Head of caudate nucleus (tissue), 42 donors: ENCODE measurements at regions not wholly inside any gene's neighbourhood (a gene's known extent, or its start where the extent isn't known, plus 50 kb on each side); places are given as distances from the start of the nearest gene placed in this dataset.

ENCODE experiments used
- DNase-seq, 42 donors: peaks; one replicate each; pipeline versions ENCODE4 v3.0.0 to v3.0.0-alpha.2; 2020 to 2021; ENCODE audit warnings: mixed read lengths in 7 of 42
- intact Hi-C: fragments of 100-400 bp; cut with DNase I; formaldehyde crosslinking; loops from one replicate; pipeline ENCODE4 v1.15.0; 2022

GRCh38 chr3:19093084-19093483, 55.2 kb upstream of the KCNH8 start:
- no peak for DNase-seq
- intact Hi-C loops, result no loop called here

DNA sequence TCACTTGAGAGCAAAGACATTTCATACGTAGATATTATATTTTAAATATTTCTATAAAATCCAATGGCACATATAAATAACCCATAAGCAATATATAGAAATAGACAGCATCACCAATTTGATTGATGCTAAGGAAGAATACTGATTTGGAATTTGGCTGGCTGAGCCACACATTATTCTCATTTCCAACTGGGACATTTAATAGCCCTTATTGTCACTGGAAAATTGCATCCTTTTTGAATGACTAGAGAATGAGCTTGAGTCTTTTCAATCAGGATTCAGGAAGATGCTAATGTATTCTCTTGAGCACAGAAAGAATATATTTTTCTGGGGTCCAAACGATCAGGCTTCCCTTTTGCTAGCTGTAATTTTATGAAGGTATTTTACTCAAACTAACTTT, 70.9 kb upstream of the KCNH8 start:
- intact Hi-C loops, result no loop called here
- no peak for DNase-seq

GRCh38 chr3:19075037-19075436, 73.3 kb upstream of the KCNH8 start:
- DNase-seq, result no peak
- intact Hi-C loops, result no loop called here

- intact Hi-C loops, result no loop called here
- DNase-seq, result no peak
Observed at GRCh38 chr3:19074257-19074900, 73.9 kb upstream of the KCNH8 start.

- no peak for DNase-seq
- intact Hi-C loops, result no loop called here
Observed at GRCh38 chr3:19073341-19074105, 74.8 kb upstream of the KCNH8 start.

- no peak for DNase-seq
- intact Hi-C loops, result no loop called here
Observed at GRCh38 chr3:19070325-19070724, 78.0 kb upstream of the KCNH8 start.

DNA sequence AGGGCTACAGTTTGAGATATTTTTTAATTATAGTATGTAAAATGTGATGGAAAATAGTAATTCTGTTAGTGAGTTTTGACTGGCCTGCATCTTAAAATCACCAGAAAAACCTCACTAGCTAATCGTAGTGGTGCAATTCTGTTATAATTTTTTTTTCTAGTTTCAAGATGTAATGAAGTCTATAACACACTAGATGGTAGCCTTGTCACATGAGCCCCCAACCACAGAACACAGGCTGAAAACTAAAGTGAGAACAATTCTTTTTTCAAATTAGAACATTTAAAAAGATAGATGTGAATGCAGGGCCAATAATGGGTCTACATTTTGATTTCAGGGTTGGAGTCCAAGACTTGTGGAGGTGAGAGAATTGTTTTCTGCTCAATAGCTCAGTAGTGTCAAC, 83.3 kb upstream of the KCNH8 start:
- intact Hi-C loops, result no loop called here
- DNase-seq, result peak in 10 of 42 donors; percentile 5 to 49 (median 17)

- no peak for DNase-seq
- intact Hi-C loops, result loop anchor here (5.0 kb wide), 1 partner anchor 803 kb away; no protein-coding TSS in a partner anchor
Observed at GRCh38 chr3:19063936-19064335, 84.4 kb upstream of the KCNH8 start.

DNA sequence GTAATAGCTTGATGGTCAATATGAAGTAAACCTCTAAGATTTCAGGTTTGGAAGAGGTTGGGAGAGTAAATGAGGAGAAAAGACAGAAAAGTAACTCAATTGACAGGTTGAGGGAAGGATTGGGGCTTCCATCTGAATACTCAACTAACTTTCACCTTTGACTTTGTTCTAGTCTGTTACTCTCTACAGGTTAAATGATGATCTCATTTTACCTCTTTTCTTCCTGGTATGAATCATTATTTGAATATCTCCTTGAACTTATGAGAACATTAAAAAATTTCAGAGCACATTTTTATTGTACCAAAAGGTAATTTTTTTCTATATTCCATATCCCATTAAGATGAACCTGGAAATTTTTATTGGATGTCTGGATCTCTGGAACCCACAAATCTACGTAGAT, 87.9 kb upstream of the KCNH8 start:
- no peak for DNase-seq
- intact Hi-C loops, result loop anchor here (5.0 kb wide), 1 partner anchor 807 kb away; no protein-coding TSS in a partner anchor

DNA sequence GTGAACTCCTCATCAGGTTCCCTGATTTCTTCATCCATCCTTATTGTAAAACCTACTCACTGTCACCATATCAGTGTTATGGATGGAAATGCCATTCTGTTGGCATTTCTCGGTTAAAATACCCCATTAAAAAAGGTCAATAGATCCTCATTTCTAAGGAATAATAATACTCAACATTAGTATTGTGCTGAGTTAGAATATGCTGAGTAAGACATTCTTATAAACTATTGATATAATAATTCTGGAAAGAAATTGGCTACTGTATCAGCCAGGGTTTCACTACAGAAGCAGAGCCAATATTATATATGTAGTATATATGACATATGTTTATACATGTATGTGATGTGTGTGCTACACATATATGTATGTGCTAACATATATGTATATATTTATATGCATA, 95.4 kb upstream of the KCNH8 start:
- no peak for DNase-seq
- intact Hi-C loops, result no loop called here

DNA sequence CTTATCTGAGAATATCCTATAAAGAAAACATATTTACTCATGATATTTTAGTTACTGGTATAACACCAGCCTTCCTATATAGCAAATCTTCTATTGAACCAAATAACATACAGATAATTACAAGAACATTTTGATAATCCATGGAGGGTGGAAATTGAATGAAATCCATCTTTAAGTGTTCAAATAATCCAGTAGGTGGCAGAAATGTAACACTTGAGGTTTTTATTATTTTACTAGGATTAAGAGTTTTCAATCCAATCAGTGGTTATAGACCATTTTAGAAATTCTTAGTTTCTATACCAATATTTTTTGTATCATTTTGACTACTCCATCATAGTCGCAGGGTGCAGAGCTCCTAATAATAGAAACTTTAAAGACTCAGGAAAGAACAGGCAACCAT, 101.9 kb upstream of the KCNH8 start:
- DNase-seq, result no peak
- intact Hi-C loops, result no loop called here

- DNase-seq, result no peak
- intact Hi-C loops, result no loop called here
Observed at GRCh38 chr3:19030522-19030839, 117.8 kb upstream of the KCNH8 start.

DNA sequence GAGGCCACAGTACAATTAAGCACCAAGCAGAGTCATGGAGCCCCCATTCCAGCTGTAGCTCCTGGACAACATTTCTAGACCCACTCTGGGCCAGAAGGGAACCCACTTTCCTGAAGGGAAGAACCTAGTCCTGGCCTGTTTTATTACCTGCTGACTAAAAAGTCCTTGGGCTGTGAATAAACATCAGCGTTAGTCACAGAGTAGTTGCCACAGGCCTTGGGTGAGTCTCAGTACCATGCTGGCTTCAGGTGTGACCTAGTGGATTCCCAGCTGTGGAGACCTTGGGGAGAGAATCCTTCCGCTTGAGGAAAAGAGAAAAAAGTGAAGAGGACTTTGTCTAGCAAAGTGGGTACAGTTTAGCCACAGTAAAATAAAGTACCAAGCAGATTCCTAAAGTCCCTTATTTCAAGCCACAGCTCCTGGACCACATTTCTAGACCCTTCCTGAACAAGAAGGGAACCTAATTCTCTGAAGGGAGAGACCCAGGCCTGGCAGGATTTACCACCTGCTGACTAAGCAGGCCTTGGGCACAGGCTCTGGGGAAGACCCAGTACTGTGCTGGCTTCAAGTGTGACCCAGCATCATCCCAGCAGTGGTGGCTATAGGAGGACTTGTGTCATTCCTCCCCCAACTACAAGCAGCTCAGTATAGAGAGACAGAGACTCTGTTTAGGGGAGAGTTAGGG, 118.3 kb upstream of the KCNH8 start:
- intact Hi-C loops, result no loop called here
- no peak for DNase-seq

DNA sequence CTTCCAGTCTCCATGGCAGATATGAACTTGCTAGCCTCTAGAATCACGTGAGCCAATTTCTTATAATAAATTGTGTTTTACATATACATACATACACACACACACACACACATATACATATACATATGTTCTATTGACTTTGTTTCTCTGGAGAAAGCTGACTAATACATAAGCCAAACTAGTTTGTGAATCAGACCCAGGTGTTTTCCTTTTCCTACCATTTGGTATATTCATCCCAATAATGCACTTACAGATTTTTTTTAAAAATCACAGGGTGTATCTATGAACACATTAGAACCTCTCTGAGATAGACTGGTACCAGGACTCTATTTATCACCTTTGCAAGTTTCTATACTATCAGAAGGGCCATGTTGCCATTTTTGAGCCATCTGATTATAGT, 122.9 kb upstream of the KCNH8 start:
- no peak for DNase-seq

GRCh38 chr3:19022546-19022945, 125.8 kb upstream of the KCNH8 start:
- intact Hi-C loops, result no loop called here
- DNase-seq, result no peak

More for the DNA sequence above, 122.9 kb upstream of the KCNH8 start:
- intact Hi-C loops, result no loop called here

GRCh38 chr3:19016851-19017250, 131.5 kb upstream of the KCNH8 start:
- intact Hi-C loops, result no loop called here
- DNase-seq, result no peak

- DNase-seq, result no peak
- intact Hi-C loops, result no loop called here
Observed at GRCh38 chr3:19013879-19014278, 134.4 kb upstream of the KCNH8 start.

DNA sequence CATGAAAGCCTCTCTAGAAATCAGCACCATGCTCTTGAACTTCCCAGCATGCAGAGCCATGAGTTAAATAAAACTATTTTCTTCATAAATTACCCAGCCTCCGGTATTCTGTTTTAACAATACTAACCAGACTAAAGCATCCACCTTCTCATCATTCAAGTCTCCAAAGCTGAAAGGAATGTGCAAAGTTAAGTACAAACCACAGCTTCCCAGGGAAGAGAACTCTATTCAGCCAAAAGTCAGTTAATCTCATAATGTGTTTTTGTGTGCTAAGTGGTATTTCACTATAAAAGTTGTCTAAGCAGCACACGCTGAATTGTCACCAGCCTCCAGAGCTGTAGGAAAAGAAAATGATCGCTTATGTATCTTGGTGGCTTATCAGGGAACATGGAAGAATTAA, 135.5 kb upstream of the KCNH8 start:
- DNase-seq, result no peak
- intact Hi-C loops, result no loop called here

- DNase-seq, result no peak
- intact Hi-C loops, result no loop called here
Observed at GRCh38 chr3:19002606-19003005, 145.7 kb upstream of the KCNH8 start.

- intact Hi-C loops, result no loop called here
- DNase-seq, result no peak
Observed at GRCh38 chr3:18998069-18998468, 150.2 kb upstream of the KCNH8 start.

DNA sequence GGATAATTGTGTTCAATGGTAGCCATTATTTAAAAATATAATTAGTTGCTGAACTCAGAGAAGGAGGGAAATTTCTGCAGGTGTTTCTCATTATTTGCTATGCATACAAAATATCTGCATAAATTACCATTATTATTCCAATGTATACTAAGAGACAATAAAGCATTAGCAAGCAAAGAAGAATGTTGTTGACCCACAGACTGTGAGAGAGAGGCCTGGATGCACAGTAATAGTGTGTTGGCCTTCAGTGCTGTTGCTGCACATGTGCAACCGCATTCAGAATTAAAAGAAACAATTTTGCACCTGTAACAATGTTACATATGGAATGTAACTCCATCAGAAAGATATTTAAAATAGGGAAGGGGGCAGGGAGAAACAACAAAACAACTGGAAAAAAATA, 155.6 kb upstream of the KCNH8 start:
- no peak for DNase-seq
- intact Hi-C loops, result no loop called here
